Non-pigmented ciliary epithelial cell (primary cell): ENCODE measurements at regions not wholly inside any gene's neighbourhood (a gene's known extent, or its start where the extent isn't known, plus 50 kb on each side); places are given as distances from the start of the nearest gene placed in this dataset.
A peak's percentile ranks its signal among the peaks of the same experiment; 100 is the strongest.

Experiments used
- DNase-seq: peaks from one replicate; pipeline ENCODE4 v3.0.0-alpha.2; 2010; ENCODE audit warnings: low read depth

DNA sequence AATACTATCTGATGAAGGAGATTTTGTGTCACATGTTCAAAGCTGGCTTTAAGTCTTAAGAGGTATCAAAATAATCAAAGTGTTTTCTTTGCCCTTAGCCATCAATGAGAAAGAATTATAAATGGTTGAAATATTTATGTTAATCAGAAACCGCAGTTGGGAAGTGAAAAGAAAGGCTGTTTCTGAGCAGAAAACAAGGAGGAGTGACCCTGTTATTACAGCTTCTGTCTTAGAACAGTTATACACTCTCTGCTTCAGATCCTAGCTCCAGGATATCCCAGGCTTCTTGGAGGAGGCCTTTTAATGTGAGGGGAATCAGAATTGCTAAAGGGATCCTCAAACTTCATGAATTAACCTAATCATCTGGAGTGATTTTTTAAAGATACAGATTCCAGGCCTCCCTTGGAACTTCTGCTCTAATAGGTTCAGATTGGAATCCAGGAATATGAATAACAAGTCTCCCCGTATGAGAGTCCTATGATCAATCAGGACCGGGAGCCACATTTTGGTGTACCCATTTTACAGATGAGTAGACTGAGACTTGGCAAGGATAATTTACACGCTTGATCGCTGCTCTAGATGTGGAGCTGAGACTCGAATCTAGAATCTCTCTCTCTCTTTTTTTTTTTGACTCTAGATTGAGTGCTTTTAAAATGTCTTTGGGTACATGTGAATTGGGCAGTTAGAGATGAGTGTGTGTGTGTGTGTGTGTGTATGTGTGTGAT, 50.8 kb upstream of the JAG1 start:
- no peak for DNase-seq

DNA sequence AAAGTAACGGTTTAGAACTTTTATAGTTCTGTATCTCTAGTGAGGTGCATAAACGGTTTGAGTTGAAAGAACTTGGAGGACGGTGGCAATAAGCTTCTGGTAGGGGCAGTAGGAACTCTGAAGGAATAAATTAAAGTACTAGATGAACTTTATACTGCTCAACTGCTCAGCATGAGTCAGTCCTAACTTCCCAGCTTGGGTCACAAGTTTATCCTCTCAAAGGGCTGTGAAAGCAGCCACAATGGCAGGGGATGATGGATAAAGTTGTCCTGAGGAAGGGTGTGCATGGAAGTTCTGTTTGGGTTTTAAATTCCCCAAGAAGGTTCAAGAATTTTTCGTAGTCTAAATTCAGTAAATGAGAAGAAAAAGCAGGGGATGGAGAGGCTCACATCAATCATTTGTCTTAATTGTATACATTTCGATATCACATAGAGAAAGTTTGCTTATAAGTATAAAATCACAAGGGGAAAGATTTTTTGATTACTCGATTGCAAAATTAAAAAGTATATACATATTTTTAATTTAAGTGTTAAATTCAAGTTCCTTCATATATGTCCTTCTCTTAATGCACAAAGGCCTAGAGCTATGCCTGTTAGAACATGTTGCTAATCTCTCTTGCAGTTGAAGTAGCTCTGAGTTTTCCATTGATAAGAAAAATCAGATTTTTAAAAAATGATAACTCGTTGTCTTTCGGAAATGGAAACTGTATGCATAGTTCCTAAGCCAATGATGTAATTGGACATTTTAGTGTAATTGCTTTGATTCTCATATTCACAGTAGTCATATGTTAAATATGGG, 55.3 kb upstream of the JAG1 start:
- DNase-seq = no peak

DNA sequence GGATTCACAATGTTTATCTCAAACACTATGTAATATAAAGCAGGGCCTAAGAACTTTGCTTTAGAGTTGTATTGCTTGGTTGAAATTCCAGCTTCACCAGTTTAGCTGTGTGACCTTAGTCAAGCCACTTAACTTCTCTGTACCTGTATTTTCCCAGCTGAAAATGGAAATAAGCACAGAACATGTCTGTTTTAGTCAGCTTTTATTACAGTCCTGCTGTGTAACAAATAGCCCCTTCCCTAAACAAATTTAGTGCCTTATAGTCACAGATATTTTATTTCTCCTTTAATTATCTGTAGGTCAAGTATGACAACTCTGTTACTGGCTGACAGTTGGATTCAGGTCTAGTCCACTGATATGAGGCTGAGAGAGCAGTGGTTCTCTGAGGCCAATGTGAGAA, 56.0 kb upstream of the JAG1 start:
- no peak for DNase-seq

DNA sequence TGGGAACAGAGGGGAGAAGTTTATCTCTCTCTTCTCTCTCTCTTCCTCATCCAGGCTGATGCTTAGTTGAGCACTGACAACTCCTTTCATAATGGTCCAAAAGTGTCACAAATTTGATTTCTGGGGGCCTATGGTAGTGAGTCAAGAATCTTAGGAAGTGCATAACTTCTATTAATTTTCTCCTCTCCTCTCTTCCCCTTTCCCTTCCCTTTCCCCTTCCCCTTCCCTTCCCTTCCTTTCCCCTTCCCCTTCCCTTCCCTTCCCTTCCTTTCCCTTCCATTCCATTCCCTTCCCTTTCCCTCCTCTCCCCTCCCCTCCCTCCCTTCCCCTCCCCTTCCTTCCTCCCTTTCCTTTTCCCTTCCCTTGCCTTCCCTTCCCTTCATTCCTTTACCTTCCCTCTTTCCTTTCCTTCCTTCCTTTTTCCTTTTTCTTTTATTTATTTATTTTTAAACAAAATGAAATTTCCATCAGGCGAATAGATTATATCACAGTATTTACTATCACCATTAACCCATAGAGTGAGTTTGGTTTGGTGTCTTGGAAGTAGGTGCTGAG, 56.9 kb upstream of the JAG1 start:
- DNase-seq = no peak

DNA sequence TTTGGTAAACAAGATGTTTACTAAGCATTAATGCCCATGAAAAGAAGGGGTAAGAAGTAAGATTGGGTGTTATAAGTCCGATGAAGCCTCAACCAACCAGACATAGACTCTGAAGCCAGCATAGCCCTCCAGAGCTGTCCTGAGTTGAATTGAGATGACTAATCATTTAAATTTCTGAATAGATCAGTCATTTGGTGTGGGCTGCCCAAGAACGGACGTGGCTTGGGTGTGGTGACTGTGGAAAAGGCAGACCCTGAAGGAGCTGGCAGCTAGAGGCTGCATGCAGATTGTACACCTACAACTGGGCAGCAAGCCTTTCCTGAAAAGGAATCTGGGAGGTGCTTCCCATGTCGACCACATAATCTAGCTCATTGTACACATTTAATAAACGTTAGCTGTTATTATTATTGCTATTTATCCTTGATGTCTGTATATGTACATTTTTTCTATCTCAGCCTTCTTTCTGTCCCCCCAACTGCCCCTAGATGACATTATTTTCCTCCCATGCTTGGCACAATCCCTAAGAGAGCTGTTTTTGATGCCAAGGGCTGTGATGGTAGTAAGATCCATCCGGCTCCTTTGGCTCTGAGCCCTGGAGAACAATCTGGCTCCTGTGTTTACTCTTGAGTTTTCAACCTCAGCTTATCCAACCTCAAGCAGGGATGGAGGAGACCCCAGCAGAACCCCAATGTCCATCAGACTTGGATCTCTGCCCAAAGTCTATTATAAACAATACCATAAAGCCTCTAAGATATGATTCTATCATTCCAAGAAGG, 57.6 kb upstream of the JAG1 start:
- no peak for DNase-seq

DNA sequence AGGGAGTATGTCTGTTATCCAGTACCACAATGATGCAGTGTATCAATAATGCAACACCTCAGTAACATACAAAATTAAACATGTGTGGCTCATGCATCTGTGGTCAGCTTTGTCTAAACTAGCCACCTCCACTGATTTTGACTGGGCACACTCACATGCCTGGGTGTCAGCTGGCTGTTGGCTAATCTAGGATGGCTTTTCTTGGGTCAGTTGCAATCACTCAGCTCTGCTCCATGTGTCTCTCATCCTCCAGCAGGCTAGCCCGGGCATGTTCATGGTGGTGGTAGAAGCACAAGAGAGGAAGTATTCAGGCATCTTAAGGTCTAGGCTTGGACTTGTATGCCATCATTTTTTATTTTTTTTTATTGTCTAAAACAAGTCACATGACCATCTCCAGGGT, 59.3 kb upstream of the JAG1 start:
- no peak for DNase-seq

DNA sequence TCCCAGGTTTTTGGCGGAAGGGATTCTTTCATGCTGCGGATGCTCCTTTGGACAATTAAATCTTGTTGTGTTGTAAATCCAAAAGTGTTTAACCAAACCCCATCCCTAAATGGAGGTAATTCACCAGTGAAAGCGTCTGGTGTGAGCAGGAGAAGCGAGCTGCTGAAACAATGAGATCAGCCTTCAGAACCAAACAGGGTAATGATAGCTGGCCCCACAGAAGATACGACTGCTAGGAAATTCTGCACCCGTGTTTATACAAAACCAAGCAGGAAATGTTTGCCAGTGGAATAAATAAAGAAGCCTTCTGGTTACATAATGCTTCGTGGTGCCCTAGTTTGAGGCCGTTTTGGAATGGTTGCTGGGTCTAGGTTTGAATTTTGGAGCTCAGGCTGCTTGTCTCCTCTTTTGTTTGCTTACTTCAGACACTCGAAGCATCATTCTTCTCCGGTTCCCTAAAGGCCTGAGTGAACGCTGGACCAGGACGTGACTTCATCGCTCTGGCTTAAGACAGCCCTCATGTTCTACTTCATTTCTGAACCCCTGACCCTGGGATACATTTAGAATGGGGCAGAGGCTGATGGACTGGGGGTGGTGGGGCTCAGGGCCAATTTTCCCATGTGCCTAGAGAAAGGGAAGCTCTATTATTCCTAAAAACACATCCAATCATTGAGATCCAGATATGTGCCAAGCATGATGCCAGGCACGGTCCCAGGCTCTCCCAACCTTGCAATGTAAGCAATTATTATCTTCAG, 61.6 kb upstream of the JAG1 start:
- DNase-seq = no peak

DNA sequence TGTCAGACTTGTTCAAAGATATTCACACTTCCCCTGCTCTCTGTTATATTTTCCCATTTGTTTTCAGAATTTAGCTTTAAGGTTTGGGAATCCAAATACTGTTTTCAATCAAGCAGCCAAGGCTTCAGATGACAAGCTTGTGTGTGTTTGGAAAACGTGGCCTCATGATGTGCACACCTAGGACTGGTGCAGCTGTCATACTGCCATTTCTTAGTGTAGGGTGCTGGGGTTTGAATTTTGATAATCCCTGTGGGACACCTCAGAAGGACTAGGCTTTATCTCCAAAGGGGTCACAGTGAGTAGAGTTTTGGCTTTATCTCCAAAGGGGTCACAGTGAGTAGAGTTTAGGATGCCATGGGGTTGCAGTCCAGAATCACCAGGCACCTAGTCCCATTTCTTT, 65.3 kb upstream of the JAG1 start:
- no peak for DNase-seq

DNA sequence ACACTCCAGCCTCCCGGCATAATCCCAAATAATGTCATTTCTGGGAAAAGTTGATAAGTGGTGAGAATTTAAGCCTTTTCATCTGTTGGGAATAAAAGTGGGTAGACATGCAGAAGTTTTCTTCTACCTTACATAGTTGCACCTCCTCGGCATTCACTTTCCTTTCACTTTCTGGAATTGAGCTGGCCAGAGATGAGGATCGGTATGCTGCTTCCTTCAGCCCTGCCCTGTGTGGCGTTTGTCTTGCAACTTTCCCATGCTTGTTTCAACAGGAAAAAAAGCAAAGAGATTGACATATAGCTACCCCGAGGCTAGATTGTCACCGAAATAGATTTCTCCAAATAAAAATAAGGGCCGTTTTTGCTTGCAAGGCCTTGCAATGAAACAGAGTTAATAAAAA, 65.8 kb upstream of the JAG1 start:
- no peak for DNase-seq

DNA sequence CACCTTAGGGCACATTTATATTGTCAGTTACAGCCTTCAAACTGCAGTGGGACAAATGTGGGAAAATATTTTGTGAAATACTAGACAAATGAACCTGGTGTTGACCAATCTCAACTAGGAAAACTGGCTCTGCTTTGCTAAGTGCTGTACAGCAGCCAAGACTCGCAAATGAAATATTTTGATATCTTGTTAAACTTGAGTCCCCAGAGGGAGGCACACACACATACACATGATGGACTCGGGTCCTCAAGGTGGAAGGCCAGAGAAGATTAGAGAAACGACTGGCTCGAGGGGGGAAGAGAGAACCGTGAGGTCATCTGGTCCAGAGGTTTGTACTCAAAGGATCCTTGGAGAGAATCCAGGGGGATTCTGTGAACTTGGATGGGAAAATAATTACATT, 67.3 kb upstream of the JAG1 start:
- DNase-seq = no peak

DNA sequence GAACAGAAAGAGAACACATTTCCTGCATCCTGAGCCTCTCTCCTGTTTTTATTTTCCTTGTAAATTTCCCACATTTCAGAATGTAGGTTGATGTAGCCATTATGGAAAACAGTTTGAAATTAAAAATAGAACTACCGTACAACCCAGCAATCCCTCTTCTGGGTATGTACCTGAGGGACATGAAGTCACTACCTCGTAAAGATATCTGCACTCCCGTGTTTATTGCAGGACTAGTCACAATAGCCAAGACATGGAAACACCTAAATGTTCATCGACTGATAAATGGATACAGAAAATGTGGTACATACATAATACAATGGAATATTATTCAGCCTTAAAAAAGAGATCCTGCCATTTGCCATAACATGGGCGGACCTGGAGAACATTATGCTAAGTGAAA, 72.0 kb upstream of the JAG1 start:
- DNase-seq = no peak

DNA sequence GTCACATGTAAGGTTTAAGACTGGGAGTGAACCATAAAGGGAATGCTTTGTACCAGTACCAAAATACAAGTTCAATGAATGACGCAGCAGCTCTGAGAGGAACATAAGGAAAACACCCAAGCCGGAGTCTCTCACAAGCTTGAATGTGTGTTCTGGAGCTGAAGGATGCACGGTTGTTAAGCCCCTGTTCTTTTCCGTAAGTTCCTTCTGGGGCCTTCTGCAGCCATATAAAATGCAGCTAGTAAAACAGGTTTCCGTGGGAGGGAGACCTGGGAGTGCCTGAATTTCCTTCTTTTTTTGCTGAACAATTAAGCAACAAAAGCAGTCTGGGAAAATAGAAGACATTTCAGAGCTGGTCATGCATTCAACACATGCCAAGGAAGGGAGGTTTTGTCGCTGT, 73.2 kb upstream of the JAG1 start:
- no peak for DNase-seq

DNA sequence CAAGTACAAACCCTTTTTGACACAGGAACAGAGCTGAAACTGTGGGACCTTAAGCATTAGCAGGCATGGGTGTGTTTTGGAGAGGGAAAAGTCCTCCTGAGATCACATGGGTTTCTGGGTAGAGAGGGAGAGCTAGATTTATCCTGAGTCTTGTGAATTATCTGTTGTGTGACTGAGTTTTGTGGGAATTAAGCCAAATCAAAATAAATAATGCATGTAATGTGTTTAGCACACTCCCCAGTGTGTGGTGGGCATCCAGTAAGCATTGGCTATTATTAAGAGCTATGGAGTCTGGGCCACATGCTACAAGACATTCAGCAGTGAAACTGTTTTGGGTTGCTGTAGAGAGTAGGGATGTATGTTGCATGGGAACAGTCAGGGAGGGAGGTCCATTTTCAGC, 75.3 kb upstream of the JAG1 start:
- no peak for DNase-seq

DNA sequence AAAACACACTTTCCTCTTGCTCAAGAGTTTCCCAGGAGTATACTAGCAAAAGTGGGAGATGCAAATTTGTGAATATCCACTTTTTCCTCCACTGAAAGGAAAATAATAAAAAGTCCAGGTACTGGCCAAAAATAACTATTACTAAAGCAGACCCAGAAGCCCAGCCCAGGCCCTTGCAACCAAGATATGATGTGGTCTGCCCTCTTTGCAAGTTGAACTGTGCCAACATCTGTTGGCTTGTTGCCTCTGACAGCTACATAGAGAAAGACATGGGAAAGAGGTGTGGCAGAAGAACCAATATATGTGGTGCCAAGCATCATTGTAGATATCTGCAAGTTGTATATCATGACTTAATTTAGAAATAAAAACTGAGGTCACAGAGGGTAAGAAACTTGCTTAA, 78.4 kb upstream of the JAG1 start:
- no peak for DNase-seq

DNA sequence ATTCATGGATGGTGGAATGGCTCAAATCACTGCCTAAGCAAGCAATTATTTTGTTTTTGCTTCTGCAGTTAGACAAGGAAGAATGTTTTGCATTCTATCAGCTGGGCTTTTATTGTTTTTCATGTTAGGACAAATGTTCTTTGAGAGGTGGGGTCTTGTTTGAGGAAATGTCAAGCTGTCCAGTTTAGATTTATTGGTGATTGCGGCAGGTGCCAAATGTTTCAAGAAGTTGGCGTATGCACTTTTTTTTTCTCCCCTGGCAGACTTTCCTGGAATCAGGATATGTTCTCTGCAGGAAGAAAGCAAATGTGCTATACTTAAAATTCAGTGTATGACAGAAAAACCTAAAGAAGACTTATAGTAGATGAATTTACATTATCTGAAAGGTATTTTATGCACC, 81.0 kb upstream of the JAG1 start:
- DNase-seq = no peak

DNA sequence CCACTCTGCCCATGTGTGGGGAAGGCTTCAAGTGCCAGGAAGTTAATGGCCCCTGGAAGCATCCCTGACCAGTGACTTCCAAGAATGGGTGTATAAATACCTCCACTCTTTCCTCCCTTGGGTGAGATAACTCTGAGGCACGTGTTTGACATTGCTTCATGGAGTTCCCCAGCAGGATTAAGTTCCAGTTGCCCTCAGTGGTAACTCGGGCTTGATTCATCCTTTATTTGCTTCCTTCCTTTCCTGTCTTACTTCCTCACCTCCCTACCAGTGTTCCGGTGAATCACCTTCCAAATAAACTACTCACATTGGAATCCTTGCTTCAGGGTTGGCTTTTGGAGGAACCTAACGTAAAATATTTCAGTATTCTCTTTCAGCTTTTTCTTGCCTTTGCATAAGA, 84.6 kb upstream of the JAG1 start:
- DNase-seq = no peak

DNA sequence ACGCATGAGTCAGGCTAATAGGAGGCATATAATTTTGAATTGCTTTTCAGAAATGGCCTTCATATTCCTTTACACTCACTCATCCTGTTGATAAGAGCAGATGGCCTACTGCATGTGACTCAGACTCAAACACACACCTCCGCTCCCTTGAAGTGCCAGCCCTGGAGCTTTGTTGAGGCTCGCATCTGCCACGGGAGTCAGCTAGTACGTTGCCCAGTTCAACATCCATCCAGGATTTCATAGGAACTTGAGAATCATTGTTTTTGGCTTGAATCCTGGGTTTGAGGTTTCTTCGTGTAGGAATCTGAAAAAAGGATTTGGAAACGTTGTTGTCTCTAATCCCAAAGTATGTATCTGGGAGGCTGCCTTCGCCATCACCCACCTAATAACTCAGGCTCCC, 87.4 kb upstream of the JAG1 start:
- DNase-seq = peak; percentile 79

DNA sequence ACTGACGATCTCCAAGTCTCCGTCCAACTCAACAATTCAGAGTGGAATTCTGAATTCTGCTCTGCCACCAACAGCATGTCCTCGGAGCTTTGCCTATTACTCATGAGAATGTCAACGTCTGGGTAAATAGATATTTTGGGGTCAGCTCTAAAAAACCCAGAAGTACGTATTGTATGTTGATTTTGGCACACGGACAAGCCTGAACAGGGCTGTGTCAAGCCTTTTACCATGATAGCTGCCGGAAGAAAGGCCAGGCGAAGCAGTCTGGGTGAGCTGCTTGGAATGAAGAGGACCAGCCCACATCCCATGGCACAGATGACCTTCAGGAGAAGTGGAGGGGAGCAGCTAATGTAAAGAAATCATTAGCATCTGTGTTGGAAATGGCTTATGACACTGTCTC, 88.0 kb upstream of the JAG1 start:
- peak; percentile 65 for DNase-seq

DNA sequence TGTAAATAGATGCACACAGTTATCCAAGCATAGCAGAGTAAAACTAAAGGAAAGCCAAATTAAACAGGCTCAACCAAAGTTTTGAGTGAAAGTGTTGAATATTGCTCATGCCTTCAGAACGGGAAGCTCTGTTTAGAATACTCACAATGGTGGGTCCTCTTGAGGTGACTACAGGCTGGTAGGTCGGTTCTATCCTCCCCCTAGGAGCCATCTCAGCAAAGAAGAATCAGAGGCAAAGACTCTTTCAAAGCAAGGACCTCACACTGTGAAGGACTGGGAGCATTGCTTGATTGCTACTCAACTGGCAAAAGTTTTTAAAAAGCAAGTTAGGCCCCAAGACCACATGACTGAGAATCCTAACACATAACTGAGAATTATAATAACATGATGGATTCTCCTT, 88.4 kb upstream of the JAG1 start:
- no peak for DNase-seq

DNA sequence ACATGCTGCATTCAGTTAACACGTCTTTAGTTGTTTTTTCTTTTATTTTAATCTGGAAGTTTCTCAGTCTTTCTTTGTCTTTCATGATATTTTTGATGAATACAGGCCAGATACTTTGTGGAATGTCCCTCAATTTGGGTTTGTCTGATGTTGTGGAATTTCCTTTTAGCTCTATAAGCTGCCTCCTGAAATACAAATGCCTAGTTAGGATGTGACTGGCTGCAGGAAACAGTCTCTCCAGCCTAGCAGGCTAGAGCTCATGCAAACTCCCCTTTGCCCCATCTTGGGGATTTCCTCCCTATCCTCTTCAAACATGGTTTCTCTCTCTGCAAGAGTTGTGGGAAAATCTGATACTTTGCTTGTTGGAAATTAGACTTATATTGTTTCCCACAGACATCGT, 89.3 kb upstream of the JAG1 start:
- no peak for DNase-seq

DNA sequence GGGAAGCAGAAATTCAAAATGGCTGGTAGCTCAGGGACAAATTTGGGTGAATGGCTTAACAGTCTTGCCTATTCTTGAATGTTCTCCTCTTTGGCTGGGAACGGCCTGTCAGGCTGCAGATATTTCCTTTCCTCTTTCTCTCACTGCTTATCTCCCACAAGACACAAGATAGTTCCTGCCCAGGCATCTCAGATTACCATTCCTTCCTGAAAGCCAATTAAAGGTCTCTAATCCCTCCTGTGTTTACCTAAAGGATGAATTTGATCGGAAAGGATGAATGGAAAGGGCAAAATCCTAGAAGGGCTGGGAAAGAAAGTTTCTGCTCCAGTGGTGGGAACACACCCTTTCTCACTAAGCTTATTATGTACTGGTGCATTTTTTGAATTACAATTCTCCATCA, 95.9 kb upstream of the JAG1 start:
- no peak for DNase-seq

DNA sequence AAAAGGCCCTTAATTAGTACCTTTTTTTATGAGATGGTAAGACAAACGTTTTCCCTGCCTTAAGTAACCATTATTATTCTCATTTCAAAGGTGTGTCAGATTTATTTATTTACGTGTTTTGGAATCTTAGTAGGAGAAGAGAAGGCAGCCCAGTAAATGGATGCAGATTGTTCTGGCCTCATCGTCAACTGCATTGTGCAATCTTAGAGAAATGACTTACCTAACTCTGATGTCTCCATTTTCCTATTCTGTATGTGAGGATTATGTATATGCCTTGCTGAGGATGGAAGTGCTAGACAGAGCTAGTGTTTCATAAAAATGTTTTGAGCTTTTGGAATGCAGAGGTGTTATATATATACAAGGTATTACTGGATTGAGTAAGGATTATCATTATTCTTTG, 97.0 kb upstream of the JAG1 start:
- no peak for DNase-seq
